Tibial nerve (tissue), 1 donor: ENCODE measurements at regions not wholly inside any gene's neighbourhood (a gene's known extent, or its start where the extent isn't known, plus 50 kb on each side); places are given as distances from the start of the nearest gene placed in this dataset. TPM values are rescaled to one million over a fixed set of nuclear protein-coding genes. Genes with fewer than 3 reads are reported as not detected.

Source experiments
- small RNA-seq: library from RNA; depleted of rRNA; stranded (forward); fragments of <200 nt; gene quantifications from one replicate; pipeline ENCODE3, GENCODE V24; 2016

Small RNA genes in the stretch of these regions (small RNA-seq; reads per million reads assigned to genes)
- gene RF00019: not detected
